HCT116 (cell line): ENCODE measurements at regions not wholly inside any gene's neighbourhood (a gene's known extent, or its start where the extent isn't known, plus 50 kb on each side); places are given as distances from the start of the nearest gene placed in this dataset.

Source experiments
- ATAC-seq: fragments of 200-7000 bp; cut with Tn5 transposase; 2 replicates; pipeline ENCODE4 v1.9.1; 2020; ENCODE audit warnings: mild to moderate bottlenecking, moderate library complexity
- BruUV-seq: library from RNA; stranded (reverse); fragments of 400-500 nt; replicated peaks from 2 replicates; lab custom pipeline; 2021; lab: Mats Ljungman, UMichigan
- CTCF ChIA-PET: fragments of 300-600 bp; sonication (Branson Sonifier 250); formaldehyde crosslinking; loops from one replicate; lab custom pipeline; 2021; ENCODE audit warnings: antibody characterized with exemption; lab: Charles Lee
- POLR2A ChIA-PET: fragments of 300-600, 350-600 bp; sonication (Branson Sonifier 250); formaldehyde crosslinking; loops from one replicate; lab custom pipeline; 2021; ENCODE audit warnings: antibody characterized with exemption; lab: Charles Lee
- RAD21 ChIA-PET, 2 experiments: fragments of 300-600 bp; sonication (Branson Sonifier 250); formaldehyde crosslinking; loops; one replicate each; lab custom pipeline; 2023; ENCODE audit warnings: low total read pairs in 2 of 2; ENCODE audit not compliant: uncharacterized antibody in 2 of 2, unreplicated experiment in 2 of 2, low non-redundant PET in 1 of 2; lab: Charles Lee
- DNase-seq: peaks from one replicate; pipeline ENCODE4 v3.0.0-alpha.2; 2010; ENCODE audit warnings: low read depth, low spot score
- H2AFZ ChIP-seq: fragments of 200-600 bp; shearing (Covaris generic), sonication (generic); 2 replicates; pipeline ENCODE4 v1.6.1; 2017; ENCODE audit warnings: low read depth, mixed run types, mixed read lengths, antibody characterized with exemption, low read length; ENCODE audit not compliant: poor library complexity, severe bottlenecking
- H3K27ac ChIP-seq: 2 replicates; pipeline ENCODE4 v1.5.1; 2012; ENCODE audit warnings: low read depth, low read length
- H3K27me3 ChIP-seq: fragments of 200-600 bp; sonication (generic); 2 replicates; pipeline ENCODE4 v1.6.1; 2016; ENCODE audit warnings: mixed run types, low read length, mixed read lengths; ENCODE audit not compliant: insufficient read depth
- H3K36me3 ChIP-seq, 2 experiments: fragments of 200-500 bp in 1 of 2; fragments of 200-600 bp in 1 of 2; sonication (Bioruptor generic) in 1 of 2; sonication (generic) in 1 of 2; 2 replicates each; pipeline versions ENCODE4 v1.5.1 to v1.6.1; 2014 to 2016; ENCODE audit warnings: low read length in 2 of 2, inconsistent platforms in 1 of 2, mixed read lengths in 1 of 2, mixed run types in 1 of 2; ENCODE audit not compliant: insufficient read depth in 2 of 2, control insufficient read depth in 1 of 2
- H3K4me1 ChIP-seq, 2 experiments: fragments of 200-600 bp in 1 of 2; sonication (generic) in 1 of 2; 2 replicates each; pipeline versions ENCODE4 v1.5.1 to v1.6.1; 2012 to 2017; ENCODE audit warnings: low read length in 2 of 2, inconsistent platforms in 1 of 2, mild to moderate bottlenecking in 1 of 2, mixed read lengths in 1 of 2, mixed run types in 1 of 2, moderate library complexity in 1 of 2; ENCODE audit not compliant: insufficient read depth in 2 of 2, control insufficient read depth in 1 of 2
- H3K4me2 ChIP-seq: fragments of 200-600 bp; sonication (generic); 2 replicates; pipeline ENCODE4 v1.6.1; 2017; ENCODE audit warnings: mixed run types, low read length, mixed read lengths
- H3K4me3 ChIP-seq, 2 experiments: fragments of 200-600 bp in 1 of 2; sonication (generic) in 1 of 2; replicated peaks in 1 of 2; 2 replicates each; pipeline ENCODE4 v1.5.1; 2011 to 2016; ENCODE audit warnings: low read length in 2 of 2, control low read depth in 1 of 2, low read depth in 1 of 2, mild to moderate bottlenecking in 1 of 2, mixed read lengths in 1 of 2, mixed run types in 1 of 2
- H3K79me2 ChIP-seq: fragments of 200-600 bp; sonication (generic); 2 replicates; pipeline ENCODE4 v1.6.1; 2017; ENCODE audit warnings: mild to moderate bottlenecking, mixed run types, low read length, moderate library complexity, mixed read lengths; ENCODE audit not compliant: insufficient read depth
- H3K9ac ChIP-seq: fragments of 200-600 bp; sonication (generic); 2 replicates; pipeline ENCODE4 v1.6.1; 2016; ENCODE audit warnings: low read length, mixed read lengths
- H3K9me2 ChIP-seq: fragments of 200-600 bp; sonication (generic), shearing (Covaris generic); 2 replicates; pipeline ENCODE4 v1.6.1; 2017; ENCODE audit warnings: mixed run types, mild to moderate bottlenecking, moderate library complexity; ENCODE audit not compliant: insufficient read depth
- H3K9me3 ChIP-seq, 2 experiments: fragments of 200-500 bp in 1 of 2; fragments of 200-600 bp in 1 of 2; sonication (Bioruptor generic) in 1 of 2; sonication (generic) in 1 of 2; 2 replicates each; pipeline ENCODE4 v1.6.1; 2014 to 2017; ENCODE audit warnings: low read length in 2 of 2, mixed read lengths in 2 of 2, inconsistent platforms in 1 of 2, low read depth in 1 of 2, mild to moderate bottlenecking in 1 of 2, mixed run types in 1 of 2, moderate library complexity in 1 of 2; ENCODE audit not compliant: control insufficient read depth in 1 of 2, insufficient read depth in 1 of 2
- H4K20me1 ChIP-seq: fragments of 200-600 bp; sonication (generic), shearing (Covaris generic); 2 replicates; pipeline ENCODE4 v1.6.1; 2017; ENCODE audit warnings: mixed run types, mild to moderate bottlenecking, moderate library complexity; ENCODE audit not compliant: insufficient read depth
- EZH2 ChIP-seq: fragments of 200-600 bp; sonication (generic); IDR thresholded peaks from 2 replicates; pipeline ENCODE4 v1.6.1; 2017; ENCODE audit warnings: antibody characterized with exemption, mixed run types
- RAD21 ChIP-seq: IDR thresholded peaks from 2 replicates; pipeline ENCODE4 v1.6.1; 2012; ENCODE audit warnings: low read depth, mild to moderate bottlenecking
- SP1 ChIP-seq: IDR thresholded peaks from 2 replicates; pipeline ENCODE4 v1.6.1; 2012; ENCODE audit warnings: low read depth
- intact Hi-C: fragments of 100-400 bp; cut with micrococcal nuclease; formaldehyde crosslinking; loops from 2 replicates; pipeline ENCODE4 v1.10.0; 2022
- TF ChIP-seq, protein P1 (sequence below): IDR thresholded peaks from 2 replicates; pipeline ENCODE4 v1.6.1; 2012; ENCODE audit warnings: low read depth
- TF ChIP-seq, protein P2 (sequence below): IDR thresholded peaks from 2 replicates; pipeline ENCODE4 v1.6.1; 2012

DNA sequence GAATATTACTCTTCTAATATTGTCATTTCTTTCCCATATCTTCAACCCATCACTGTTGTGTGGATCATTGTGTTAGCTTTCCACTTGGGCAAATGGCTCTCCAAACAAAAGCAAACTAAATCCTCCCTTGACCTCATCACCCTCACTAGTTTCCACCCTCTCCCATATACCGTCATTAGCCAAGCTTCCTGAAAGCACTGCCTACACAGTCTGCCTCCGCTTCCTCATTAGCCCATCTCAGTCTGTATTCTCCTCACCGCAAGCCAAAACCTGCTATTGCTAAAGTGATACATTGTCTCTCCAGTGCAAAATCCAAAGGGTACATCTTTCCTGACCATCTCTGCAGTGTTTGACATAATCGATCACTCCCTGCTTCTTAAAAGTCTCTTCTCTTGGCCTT is 212.6 kb downstream of the CLIC5 start:
- Histone ChIP-seq H3K9ac (no peak overlapping the region), H3K4me1 (no peaks in the 10 kb centered on the region), H4K20me1 (no peaks in the 10 kb centered on the region), H3K4me2 (no peak overlapping the region)
- BruUV-seq: no TSS peak
- ATAC-seq: no peak
- ChIA-PET RAD21 (no interaction called here), POLR2A (no interaction called here)
- TF ChIP-seq, protein P1, sequence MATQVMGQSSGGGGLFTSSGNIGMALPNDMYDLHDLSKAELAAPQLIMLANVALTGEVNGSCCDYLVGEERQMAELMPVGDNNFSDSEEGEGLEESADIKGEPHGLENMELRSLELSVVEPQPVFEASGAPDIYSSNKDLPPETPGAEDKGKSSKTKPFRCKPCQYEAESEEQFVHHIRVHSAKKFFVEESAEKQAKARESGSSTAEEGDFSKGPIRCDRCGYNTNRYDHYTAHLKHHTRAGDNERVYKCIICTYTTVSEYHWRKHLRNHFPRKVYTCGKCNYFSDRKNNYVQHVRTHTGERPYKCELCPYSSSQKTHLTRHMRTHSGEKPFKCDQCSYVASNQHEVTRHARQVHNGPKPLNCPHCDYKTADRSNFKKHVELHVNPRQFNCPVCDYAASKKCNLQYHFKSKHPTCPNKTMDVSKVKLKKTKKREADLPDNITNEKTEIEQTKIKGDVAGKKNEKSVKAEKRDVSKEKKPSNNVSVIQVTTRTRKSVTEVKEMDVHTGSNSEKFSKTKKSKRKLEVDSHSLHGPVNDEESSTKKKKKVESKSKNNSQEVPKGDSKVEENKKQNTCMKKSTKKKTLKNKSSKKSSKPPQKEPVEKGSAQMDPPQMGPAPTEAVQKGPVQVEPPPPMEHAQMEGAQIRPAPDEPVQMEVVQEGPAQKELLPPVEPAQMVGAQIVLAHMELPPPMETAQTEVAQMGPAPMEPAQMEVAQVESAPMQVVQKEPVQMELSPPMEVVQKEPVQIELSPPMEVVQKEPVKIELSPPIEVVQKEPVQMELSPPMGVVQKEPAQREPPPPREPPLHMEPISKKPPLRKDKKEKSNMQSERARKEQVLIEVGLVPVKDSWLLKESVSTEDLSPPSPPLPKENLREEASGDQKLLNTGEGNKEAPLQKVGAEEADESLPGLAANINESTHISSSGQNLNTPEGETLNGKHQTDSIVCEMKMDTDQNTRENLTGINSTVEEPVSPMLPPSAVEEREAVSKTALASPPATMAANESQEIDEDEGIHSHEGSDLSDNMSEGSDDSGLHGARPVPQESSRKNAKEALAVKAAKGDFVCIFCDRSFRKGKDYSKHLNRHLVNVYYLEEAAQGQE: no peak
- TF ChIP-seq, protein P2, sequence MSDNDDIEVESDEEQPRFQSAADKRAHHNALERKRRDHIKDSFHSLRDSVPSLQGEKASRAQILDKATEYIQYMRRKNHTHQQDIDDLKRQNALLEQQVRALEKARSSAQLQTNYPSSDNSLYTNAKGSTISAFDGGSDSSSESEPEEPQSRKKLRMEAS: no peak
- no peak for TF ChIP-seq EZH2
- TF ChIP-seq RAD21: no peak
- TF ChIP-seq SP1: no peak
- TF ChIP-seq, all 23 proteins: peak for 0
- no peak overlapping the region for H2AFZ ChIP-seq
- H3K9me2 ChIP-seq: no peaks in the 10 kb centered on the region
- no peak overlapping the region for H3K4me3 ChIP-seq
- no peak overlapping the region for H3K27ac ChIP-seq
- H3K9me3 ChIP-seq: no peaks in the 10 kb centered on the region
- H3K36me3 ChIP-seq: no peaks in the 10 kb centered on the region
- H3K27me3 ChIP-seq: no peaks in the 10 kb centered on the region
- intact Hi-C loops: no loop called here
- H3K79me2 ChIP-seq: no peaks in the 10 kb centered on the region
- CTCF ChIA-PET: no interaction called here
- DNase-seq: no peak
